GM19455 (cell line): ENCODE measurements at regions not wholly inside any gene's neighbourhood (a gene's known extent, or its start where the extent isn't known, plus 50 kb on each side); places are given as distances from the start of the nearest gene placed in this dataset.
A peak's percentile ranks its signal among the peaks of the same experiment; 100 is the strongest.

Experiments
- ATAC-seq: cut with Tn5 transposase; IDR thresholded peaks from one replicate; pipeline ENCODE4 v1.9.1; 2021; ENCODE audit not compliant: unreplicated experiment

DNA sequence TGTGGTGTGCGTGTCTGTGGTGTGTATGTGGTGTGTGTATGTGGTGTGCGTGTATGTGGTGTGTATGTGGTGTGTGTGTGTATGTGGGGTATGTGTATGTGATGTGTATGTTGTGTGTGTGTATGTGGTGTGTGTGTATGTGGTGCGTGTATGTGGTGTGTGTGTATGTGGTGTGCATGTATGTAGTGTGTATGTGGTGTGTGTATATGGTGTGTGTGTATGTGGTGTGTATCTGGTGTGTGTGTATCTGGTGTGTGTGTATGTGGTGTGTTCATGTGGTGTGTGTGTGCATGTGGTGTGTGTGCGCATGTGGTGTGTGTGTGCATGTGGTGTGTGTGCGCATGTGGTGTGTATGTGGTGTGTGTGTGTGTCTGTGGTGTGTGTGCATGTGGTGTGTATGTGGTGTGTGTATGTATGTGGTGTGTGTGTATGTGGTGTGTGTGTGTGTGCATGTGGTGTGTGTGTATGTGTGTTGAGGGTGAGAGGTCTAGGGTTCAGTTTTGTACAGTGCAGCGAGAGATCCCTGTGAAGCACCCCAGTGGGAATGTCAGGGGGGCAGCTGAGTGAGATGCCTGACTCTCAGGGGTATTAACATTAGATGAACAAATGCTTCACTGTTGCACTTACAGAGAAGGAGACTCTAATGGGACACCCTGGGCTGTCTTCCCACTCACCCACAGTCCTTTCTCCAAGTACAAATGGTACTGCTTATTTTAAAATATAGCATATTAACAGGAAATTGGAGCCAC lies 61.3 kb upstream of the MEDAG start:
- no peak for ATAC-seq

GRCh38 chr13:30845297-30846214 lies 60.5 kb upstream of the MEDAG start:
- no peak for ATAC-seq

GRCh38 chr13:30846311-30846710 lies 59.8 kb upstream of the MEDAG start:
- no peak for ATAC-seq

- no peak for ATAC-seq
These were observed 59.2 kb upstream of the MEDAG start for GRCh38 chr13:30846866-30847265.

DNA sequence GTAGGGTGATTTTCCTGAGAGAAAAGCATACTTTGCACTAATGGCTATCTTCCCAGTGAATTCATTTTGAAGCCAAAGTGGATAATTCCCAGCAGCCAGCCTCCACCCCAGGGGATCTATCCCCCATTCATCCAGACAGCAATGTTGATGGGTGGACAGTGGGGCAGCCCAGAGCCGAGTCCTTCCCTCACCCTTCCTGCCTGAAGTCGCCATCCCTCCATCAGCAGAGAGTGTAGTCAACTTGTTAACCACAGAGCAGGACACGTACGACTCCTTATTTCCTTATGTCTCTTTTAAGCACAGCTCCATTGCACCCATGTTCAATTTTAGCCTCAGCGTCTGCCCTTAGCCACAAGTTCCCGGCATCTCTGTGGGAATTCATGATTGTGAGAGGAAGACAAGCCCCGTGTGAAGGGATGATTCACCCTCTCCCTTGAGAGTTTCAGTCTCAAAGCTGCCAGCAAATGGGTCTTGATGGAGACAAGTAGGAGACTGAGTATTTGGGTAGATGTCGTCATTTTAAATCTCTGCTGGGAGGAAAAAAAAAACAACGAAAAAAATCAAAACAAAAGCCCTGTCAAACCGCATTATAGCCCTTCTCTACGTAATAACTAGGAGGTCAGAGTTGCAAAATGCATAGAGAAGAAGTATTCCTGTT lies 58.3 kb upstream of the MEDAG start:
- no peak for ATAC-seq

DNA sequence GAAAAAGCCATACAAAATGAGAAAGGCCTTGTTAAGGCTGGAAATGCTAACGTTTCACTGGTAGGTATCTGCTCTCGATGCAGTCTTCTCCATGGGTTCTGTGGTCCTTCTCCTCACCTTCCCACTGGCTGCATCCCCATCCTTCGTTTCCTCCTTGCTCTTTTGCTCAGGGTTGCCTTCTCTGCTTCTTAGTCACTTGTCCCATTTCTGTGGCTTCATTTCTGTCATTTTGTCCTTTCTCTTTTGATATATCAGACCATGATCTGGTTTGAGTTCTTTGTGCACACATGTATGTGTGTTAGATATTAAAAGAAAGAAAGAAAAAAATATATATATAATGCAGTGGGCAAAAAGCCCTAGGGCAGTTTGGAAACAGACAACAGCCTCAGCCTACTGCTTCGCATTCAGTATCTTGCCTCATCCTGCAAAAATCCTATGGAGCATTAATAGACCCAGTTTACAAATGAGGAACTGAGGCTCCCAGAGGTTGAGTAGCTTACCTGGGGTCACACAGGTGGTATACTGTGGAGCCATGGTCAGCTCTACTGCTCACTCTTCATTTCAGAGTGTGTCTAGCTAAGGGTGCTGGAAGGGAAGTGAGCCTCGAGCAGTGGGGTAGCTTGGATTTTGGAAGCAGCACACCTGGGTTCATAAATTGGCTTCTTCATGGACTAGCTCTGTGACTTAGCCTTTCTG lies 57.6 kb upstream of the MEDAG start:
- ATAC-seq = no peak

DNA sequence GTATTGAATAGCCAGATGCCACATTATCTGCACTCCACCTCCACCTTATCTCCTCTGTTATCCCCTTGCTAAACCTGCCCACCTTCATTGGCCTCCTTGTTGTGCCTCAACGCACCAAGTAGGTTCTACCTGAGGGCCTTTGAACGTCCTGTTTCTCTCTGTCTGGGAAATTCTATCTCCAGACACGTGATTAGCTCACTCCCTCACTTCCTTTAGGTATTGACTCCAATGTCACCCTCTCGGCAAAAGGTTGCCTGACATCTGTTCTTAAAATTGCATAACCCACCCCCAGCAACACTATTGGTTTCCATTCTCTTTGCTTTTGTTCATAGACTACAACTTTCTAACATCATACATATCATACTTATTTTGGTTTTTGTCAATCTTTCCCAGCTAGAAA lies 56.5 kb upstream of the MEDAG start:
- ATAC-seq = no peak

DNA sequence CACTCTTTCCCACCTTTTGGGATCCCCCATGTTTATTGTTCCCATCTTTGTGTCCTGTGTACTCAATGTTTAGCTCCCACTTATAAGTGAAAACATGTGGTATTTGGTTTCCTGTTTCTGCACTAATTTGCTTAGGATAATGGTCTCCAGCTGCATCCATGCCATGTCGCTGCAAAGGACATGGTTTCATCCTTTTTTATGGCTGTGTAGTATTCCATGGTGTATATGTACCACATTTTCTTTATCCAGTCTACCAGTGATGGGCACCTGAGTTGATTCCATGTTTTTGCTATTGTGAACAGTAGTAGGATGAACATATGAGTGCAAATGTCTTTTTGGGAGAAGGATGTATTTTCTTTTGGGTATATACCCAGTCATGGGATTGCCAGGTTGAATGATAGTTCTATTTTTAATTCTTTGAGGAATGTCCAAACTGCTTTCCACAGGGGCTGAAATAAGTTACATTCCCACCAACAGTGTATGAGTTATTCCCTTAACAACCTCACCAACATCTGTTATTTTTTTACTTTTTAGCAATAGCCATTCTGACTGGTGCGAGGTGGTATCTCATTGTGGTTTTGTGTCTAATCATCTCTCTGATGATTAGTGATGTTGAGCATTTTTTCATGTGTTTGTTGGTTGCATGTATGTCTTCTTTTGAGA lies 55.7 kb upstream of the MEDAG start:
- no peak for ATAC-seq

- no peak for ATAC-seq
These were observed 55.2 kb upstream of the MEDAG start for GRCh38 chr13:30850867-30851211.

GRCh38 chr13:30851697-30852096 lies 54.4 kb upstream of the MEDAG start:
- peak; percentile 63 for ATAC-seq

- ATAC-seq = no peak
These were observed 50.5 kb upstream of the MEDAG start for GRCh38 chr13:30855569-30855968.

DNA sequence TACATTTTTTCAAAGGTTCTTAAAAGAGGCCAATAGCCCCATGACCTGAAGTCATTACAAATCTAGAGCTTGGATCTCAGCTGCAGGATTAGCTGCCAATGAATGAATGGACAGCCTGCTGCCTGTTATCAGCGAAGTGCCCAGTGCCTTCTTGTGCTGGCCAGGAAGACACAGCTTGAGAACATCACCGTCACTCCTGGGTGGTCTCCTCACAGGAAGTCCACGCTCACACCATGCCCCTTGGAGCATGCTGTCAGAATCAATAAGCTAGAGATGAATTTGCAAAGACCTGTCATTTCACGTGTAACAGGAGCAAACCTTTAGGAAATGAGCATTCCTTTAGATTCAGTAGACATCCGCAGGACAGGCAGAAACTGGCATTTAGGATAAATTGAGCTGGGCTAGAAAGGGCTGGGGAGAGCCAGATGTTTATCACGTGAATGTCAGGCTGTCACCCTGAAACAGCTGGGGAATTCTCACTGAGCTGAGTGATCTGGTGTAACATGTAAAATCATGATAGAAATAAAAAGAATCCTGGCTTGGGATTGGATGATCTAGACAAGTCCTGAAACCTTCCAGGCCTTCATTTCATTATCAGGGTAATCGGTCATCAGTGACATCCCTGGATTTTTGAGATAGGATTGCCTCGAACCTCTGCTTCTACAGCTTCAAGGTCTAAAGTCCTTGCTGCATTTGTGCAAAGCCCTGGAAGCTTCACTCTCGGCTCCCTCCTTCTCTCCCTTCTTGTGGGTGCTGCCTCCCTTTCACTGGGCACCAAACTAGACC lies 49.9 kb upstream of the MEDAG start:
- ATAC-seq = no peak
